Tibial nerve (tissue), 4 donors: ENCODE measurements at regions not wholly inside any gene's neighbourhood (a gene's known extent, or its start where the extent isn't known, plus 50 kb on each side); places are given as distances from the start of the nearest gene placed in this dataset.

Experiments used
- EP300 ChIP-seq, 2 donors: sonication (generic); formaldehyde crosslinking; IDR thresholded peaks; one replicate each; pipeline ENCODE4 v1.6.1; 2017; ENCODE audit warnings: antibody characterized with exemption in 2 of 2, mild to moderate bottlenecking in 1 of 2
- POLR2A ChIP-seq, 2 donors: fragments of 450-650 bp; IDR thresholded peaks; one replicate each; pipeline ENCODE4 v1.6.1; 2017; ENCODE audit warnings: antibody characterized with exemption in 2 of 2, mild to moderate bottlenecking in 2 of 2, moderate library complexity in 2 of 2
- TF ChIP-seq, protein P1 (sequence below), 5 experiments: fragments of 200-600 bp in 3 of 5; fragments of 450-650 bp in 2 of 5; sonication (generic) in 3 of 5; IDR thresholded peaks; one replicate each; pipeline ENCODE4 v1.5.1; 2016 to 2019; ENCODE audit warnings: antibody characterized with exemption in 5 of 5, mild to moderate bottlenecking in 3 of 5, moderate library complexity in 2 of 5

DNA sequence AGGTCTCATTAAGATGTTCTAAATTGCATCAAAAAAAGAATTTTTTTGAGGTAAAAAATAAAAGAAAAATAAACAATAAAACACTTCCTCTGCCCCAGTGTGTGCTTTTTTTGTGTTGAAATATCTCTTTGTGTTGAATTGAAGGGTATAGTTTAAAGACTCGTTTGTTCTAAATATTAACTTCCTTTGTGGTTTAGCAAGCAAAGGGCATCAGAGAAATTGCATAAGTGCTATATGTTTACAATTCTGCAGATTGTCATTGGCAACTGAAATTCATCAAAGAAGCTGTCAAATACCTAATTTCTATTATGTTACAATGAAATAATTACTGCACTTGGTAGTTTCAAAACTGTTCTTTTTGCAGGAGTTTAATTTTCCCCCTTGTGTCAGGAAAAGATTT, 260.5 kb downstream of the DKK2 start:
- TF ChIP-seq, protein P1, sequence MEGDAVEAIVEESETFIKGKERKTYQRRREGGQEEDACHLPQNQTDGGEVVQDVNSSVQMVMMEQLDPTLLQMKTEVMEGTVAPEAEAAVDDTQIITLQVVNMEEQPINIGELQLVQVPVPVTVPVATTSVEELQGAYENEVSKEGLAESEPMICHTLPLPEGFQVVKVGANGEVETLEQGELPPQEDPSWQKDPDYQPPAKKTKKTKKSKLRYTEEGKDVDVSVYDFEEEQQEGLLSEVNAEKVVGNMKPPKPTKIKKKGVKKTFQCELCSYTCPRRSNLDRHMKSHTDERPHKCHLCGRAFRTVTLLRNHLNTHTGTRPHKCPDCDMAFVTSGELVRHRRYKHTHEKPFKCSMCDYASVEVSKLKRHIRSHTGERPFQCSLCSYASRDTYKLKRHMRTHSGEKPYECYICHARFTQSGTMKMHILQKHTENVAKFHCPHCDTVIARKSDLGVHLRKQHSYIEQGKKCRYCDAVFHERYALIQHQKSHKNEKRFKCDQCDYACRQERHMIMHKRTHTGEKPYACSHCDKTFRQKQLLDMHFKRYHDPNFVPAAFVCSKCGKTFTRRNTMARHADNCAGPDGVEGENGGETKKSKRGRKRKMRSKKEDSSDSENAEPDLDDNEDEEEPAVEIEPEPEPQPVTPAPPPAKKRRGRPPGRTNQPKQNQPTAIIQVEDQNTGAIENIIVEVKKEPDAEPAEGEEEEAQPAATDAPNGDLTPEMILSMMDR (IDR thresholded peaks at IDR 0.05), result no peak
- TF ChIP-seq EP300 (IDR thresholded peaks at IDR 0.05), result no peak
- TF ChIP-seq POLR2A (IDR thresholded peaks at IDR 0.05), result no peak
